Upper lobe of left lung (tissue), 6 donors: ENCODE measurements at regions not wholly inside any gene's neighbourhood (a gene's known extent, or its start where the extent isn't known, plus 50 kb on each side); places are given as distances from the start of the nearest gene placed in this dataset.

Experiments used
- ATAC-seq, 2 donors: fragments of 200-7000 bp; cut with Tn5 transposase; one replicate each; pipeline ENCODE4 v1.9.1; 2022; ENCODE audit warnings: mild to moderate bottlenecking in 2 of 2, moderate library complexity in 2 of 2; ENCODE audit not compliant: low FRiP score in 2 of 2
- DNase-seq, 2 donors: peaks; one replicate each; pipeline ENCODE4 v3.0.0-alpha.2; 2019 to 2020
- H3K27ac ChIP-seq, 4 donors: fragments of 200-600 bp; sonication (generic); one replicate each; pipeline ENCODE4 v1.5.1; 2016 to 2019
- H3K27me3 ChIP-seq, 4 donors: fragments of 200-600 bp; sonication (generic); one replicate each; pipeline ENCODE4 v1.5.1; 2017 to 2019
- H3K36me3 ChIP-seq, 4 donors: fragments of 200-600 bp; sonication (generic); one replicate each; pipeline ENCODE4 v1.5.1; 2016 to 2019
- H3K4me1 ChIP-seq, 4 donors: fragments of 200-600 bp; sonication (generic); one replicate each; pipeline ENCODE4 v1.5.1; 2018 to 2019
- H3K4me3 ChIP-seq, 4 donors: fragments of 200-600 bp; sonication (generic); one replicate each; pipeline ENCODE4 v1.5.1; 2017 to 2019; ENCODE audit warnings: mild to moderate bottlenecking in 2 of 4, moderate library complexity in 1 of 4
- H3K9me3 ChIP-seq, 4 donors: fragments of 200-600 bp; sonication (generic); one replicate each; pipeline ENCODE4 v1.5.1; 2018 to 2019
- CTCF ChIP-seq, 6 experiments: fragments of 450-650 bp in 4 of 6; fragments of 200-600 bp in 2 of 6; sonication (generic) in 2 of 6; IDR thresholded peaks; one replicate each; pipeline ENCODE4 v1.5.1; 2016 to 2019; ENCODE audit warnings: antibody characterized with exemption in 6 of 6
- EP300 ChIP-seq, 4 donors: sonication (generic); formaldehyde crosslinking; IDR thresholded peaks; one replicate each; pipeline ENCODE4 v1.5.1; 2017; ENCODE audit warnings: antibody characterized with exemption in 4 of 4, control low read depth in 2 of 4
- POLR2A ChIP-seq, 4 donors: fragments of 450-650 bp; IDR thresholded peaks; one replicate each; pipeline ENCODE4 v1.5.1; 2016 to 2017; ENCODE audit warnings: antibody characterized with exemption in 4 of 4, mild to moderate bottlenecking in 2 of 4
- POLR2AphosphoS5 ChIP-seq, 2 donors: sonication (generic); formaldehyde crosslinking; IDR thresholded peaks; one replicate each; pipeline ENCODE4 v1.5.1; 2017; ENCODE audit warnings: antibody characterized with exemption in 2 of 2
- WGBS, 2 donors: methylation state at CpG; one replicate each; pipeline ENCODE4 v1.1.5; 2017 to 2018; 5-methylcytosine and 5-hydroxymethylcytosine counted together
- donor health status: DM: no; HTN: no; CAD: no; lungs with moderate emphysema.
- donor health status: DM: no; HTN: yes; CAD: no; lungs with severe emphysema.

GRCh38 chr13:90984756-90985155, 362.7 kb upstream of the MIR17HG start:
- 91 to 96% methylated on average over 6 of the region's 6 CpGs for WGBS, 2 donors
- Histone ChIP-seq H3K36me3 (no peaks in the 10 kb centered on the region), H3K4me3 (no peak overlapping the region), H3K27ac (no peak overlapping the region), H3K27me3 (no peaks in the 10 kb centered on the region), H3K4me1 (no peaks in the 10 kb centered on the region), H3K9me3 (no peaks in the 10 kb centered on the region)
- TF ChIP-seq EP300 (IDR thresholded peaks at IDR 0.05) (no peak), POLR2AphosphoS5 (IDR thresholded peaks at IDR 0.05) (no peak), CTCF (IDR thresholded peaks at IDR 0.05) (no peak), POLR2A (IDR thresholded peaks at IDR 0.05) (no peak)
- ATAC-seq, result no peak
- no peak for DNase-seq

- Histone ChIP-seq H3K27me3 (no peaks in the 10 kb centered on the region), H3K36me3 (no peaks in the 10 kb centered on the region), H3K27ac (no peak overlapping the region), H3K9me3 (no peaks in the 10 kb centered on the region), H3K4me3 (no peak overlapping the region), H3K4me1 (no peaks in the 10 kb centered on the region)
- 83 to 88% methylated on average over 3 of the region's 3 CpGs for WGBS, 2 donors
- TF ChIP-seq POLR2A (IDR thresholded peaks at IDR 0.05) (no peak), CTCF (IDR thresholded peaks at IDR 0.05) (no peak), EP300 (IDR thresholded peaks at IDR 0.05) (no peak), POLR2AphosphoS5 (IDR thresholded peaks at IDR 0.05) (no peak)
- ATAC-seq (no peak), DNase-seq (no peak)
Measured at GRCh38 chr13:90995001-90995400, 352.5 kb upstream of the MIR17HG start.

GRCh38 chr13:90995614-90996013, 351.9 kb upstream of the MIR17HG start:
- Histone ChIP-seq H3K4me3 (no peak overlapping the region), H3K27ac (no peak overlapping the region), H3K4me1 (no peaks in the 10 kb centered on the region), H3K9me3 (no peaks in the 10 kb centered on the region), H3K36me3 (no peaks in the 10 kb centered on the region), H3K27me3 (no peaks in the 10 kb centered on the region)
- ATAC-seq (no peak), DNase-seq (no peak)
- TF ChIP-seq POLR2AphosphoS5 (IDR thresholded peaks at IDR 0.05) (no peak), POLR2A (IDR thresholded peaks at IDR 0.05) (no peak), EP300 (IDR thresholded peaks at IDR 0.05) (no peak), CTCF (IDR thresholded peaks at IDR 0.05) (no peak)
- WGBS, 2 donors, result 44 to 54% methylated on average over 4 of the region's 4 CpGs

GRCh38 chr13:90997951-90998350, 349.5 kb upstream of the MIR17HG start:
- ATAC-seq (no peak), DNase-seq (no peak)
- Histone ChIP-seq H3K27me3 (no peaks in the 10 kb centered on the region), H3K4me1 (no peaks in the 10 kb centered on the region), H3K4me3 (no peak overlapping the region), H3K9me3 (no peaks in the 10 kb centered on the region), H3K27ac (no peak overlapping the region), H3K36me3 (no peaks in the 10 kb centered on the region)
- WGBS, 2 donors, result 87 to 91% methylated on average over 1 of the region's 1 CpG
- TF ChIP-seq CTCF (IDR thresholded peaks at IDR 0.05) (no peak), POLR2A (IDR thresholded peaks at IDR 0.05) (no peak), EP300 (IDR thresholded peaks at IDR 0.05) (no peak), POLR2AphosphoS5 (IDR thresholded peaks at IDR 0.05) (no peak)

- H3K4me1 ChIP-seq, result no peaks in the 10 kb centered on the region
- DNase-seq, result no peak
- TF ChIP-seq POLR2AphosphoS5 (IDR thresholded peaks at IDR 0.05) (no peak), EP300 (IDR thresholded peaks at IDR 0.05) (no peak), POLR2A (IDR thresholded peaks at IDR 0.05) (no peak), CTCF (IDR thresholded peaks at IDR 0.05) (no peak)
- no peaks in the 10 kb centered on the region for H3K27me3 ChIP-seq
- H3K9me3 ChIP-seq, result no peaks in the 10 kb centered on the region
- no peaks in the 10 kb centered on the region for H3K36me3 ChIP-seq
- no peak overlapping the region for H3K27ac ChIP-seq
- ATAC-seq, result no peak
- no peak overlapping the region for H3K4me3 ChIP-seq
Measured at GRCh38 chr13:90999401-90999800, 348.1 kb upstream of the MIR17HG start.
